ENCODE measurements at regions not wholly inside any gene's neighbourhood (a gene's known extent, or its start where the extent isn't known, plus 50 kb on each side); places are given as distances from the start of the nearest gene placed in this dataset.

- DNase-seq: no peak
These were observed 186.9 kb upstream of the STARD13 start for GRCh38 chr13:33472446-33472845.

GRCh38 chr13:33479105-33479504 lies 193.6 kb upstream of the STARD13 start:
- no peak for DNase-seq

- DNase-seq: no peak
These were observed 195.0 kb upstream of the STARD13 start for GRCh38 chr13:33480561-33480960.

- DNase-seq: no peak
These were observed 197.9 kb upstream of the STARD13 start for GRCh38 chr13:33483471-33483870.

GRCh38 chr13:33485247-33485646 lies 199.7 kb upstream of the STARD13 start:
- DNase-seq: no peak

GRCh38 chr13:33487575-33488243 lies 202.2 kb upstream of the STARD13 start:
- no peak for DNase-seq

GRCh38 chr13:33489563-33489962 lies 204.0 kb upstream of the STARD13 start:
- no peak for DNase-seq

- DNase-seq: no peak
These were observed 205.1 kb upstream of the STARD13 start for GRCh38 chr13:33490461-33491327.

- DNase-seq: no peak
These were observed 208.3 kb upstream of the STARD13 start for GRCh38 chr13:33493672-33494365.

- no peak for DNase-seq
These were observed 209.1 kb upstream of the STARD13 start for GRCh38 chr13:33494596-33495204.

- no peak for DNase-seq
These were observed 210.8 kb upstream of the STARD13 start for GRCh38 chr13:33496336-33496735.

- DNase-seq: no peak
These were observed 211.7 kb upstream of the STARD13 start for GRCh38 chr13:33497146-33497845.

- no peak for DNase-seq
These were observed 222.5 kb upstream of the STARD13 start for GRCh38 chr13:33508060-33508459.

GRCh38 chr13:33509642-33510229 lies 224.2 kb upstream of the STARD13 start:
- no peak for DNase-seq

- DNase-seq: no peak
These were observed 224.9 kb upstream of the STARD13 start for GRCh38 chr13:33510350-33510970.

- no peak for DNase-seq
These were observed 227.5 kb upstream of the STARD13 start for GRCh38 chr13:33512880-33513554.

- DNase-seq: no peak
These were observed 228.8 kb upstream of the STARD13 start for GRCh38 chr13:33514362-33514761.

- DNase-seq: no peak
These were observed 229.6 kb upstream of the STARD13 start for GRCh38 chr13:33515146-33515545.

GRCh38 chr13:33518452-33518851 lies 232.9 kb upstream of the STARD13 start:
- DNase-seq: no peak

- DNase-seq: no peak
These were observed 234.3 kb upstream of the STARD13 start for GRCh38 chr13:33519561-33520467.
